ENCODE measurements at regions not wholly inside any gene's neighbourhood (a gene's known extent, or its start where the extent isn't known, plus 50 kb on each side); places are given as distances from the start of the nearest gene placed in this dataset.

GRCh38 chr10:91705948-91706670, 73.2 kb upstream of the PPP1R3C start:
- TF ChIP-seq CTCF (IDR thresholded peaks at IDR 0.05 in 8 of 11, conservative IDR thresholded peaks at IDR 0.05 in 3 of 11) (no peak), POLR2A (IDR thresholded peaks at IDR 0.05) (no peak)
